Myocyte (in vitro differentiated cells): ENCODE measurements at regions not wholly inside any gene's neighbourhood (a gene's known extent, or its start where the extent isn't known, plus 50 kb on each side); places are given as distances from the start of the nearest gene placed in this dataset.

Experiments
- DNase-seq: peaks from one replicate; pipeline ENCODE4 v3.0.0-alpha.2; 2012; ENCODE audit warnings: low read depth

- DNase-seq, result no peak
Measured at GRCh38 chr1:5250336-5250735, 595.9 kb downstream of the AJAP1 start.

- DNase-seq, result no peak
Measured at GRCh38 chr1:5245348-5245747, 590.9 kb downstream of the AJAP1 start.

- no peak for DNase-seq
Measured at GRCh38 chr1:5244631-5245285, 590.3 kb downstream of the AJAP1 start.

GRCh38 chr1:5242850-5243249 lies 588.4 kb downstream of the AJAP1 start:
- DNase-seq, result no peak

GRCh38 chr1:5239911-5240310 lies 585.5 kb downstream of the AJAP1 start:
- DNase-seq, result no peak

GRCh38 chr1:5238351-5239130 lies 584.1 kb downstream of the AJAP1 start:
- no peak for DNase-seq

GRCh38 chr1:5235355-5235899 lies 581.0 kb downstream of the AJAP1 start:
- DNase-seq, result no peak

- no peak for DNase-seq
Measured at GRCh38 chr1:5232537-5232936, 578.1 kb downstream of the AJAP1 start.

- DNase-seq, result no peak
Measured at GRCh38 chr1:5231541-5232315, 577.3 kb downstream of the AJAP1 start.

- no peak for DNase-seq
Measured at GRCh38 chr1:5227114-5227513, 572.7 kb downstream of the AJAP1 start.

- no peak for DNase-seq
Measured at GRCh38 chr1:5225707-5226704, 571.6 kb downstream of the AJAP1 start.

GRCh38 chr1:5223206-5223605 lies 568.8 kb downstream of the AJAP1 start:
- DNase-seq, result no peak

GRCh38 chr1:5222626-5223025 lies 568.2 kb downstream of the AJAP1 start:
- DNase-seq, result no peak

- no peak for DNase-seq
Measured at GRCh38 chr1:5221451-5221850, 567.0 kb downstream of the AJAP1 start.

GRCh38 chr1:5220821-5221220 lies 566.4 kb downstream of the AJAP1 start:
- DNase-seq, result no peak

GRCh38 chr1:5220421-5220820 lies 566.0 kb downstream of the AJAP1 start:
- DNase-seq, result no peak

GRCh38 chr1:5200006-5200405 lies 545.6 kb downstream of the AJAP1 start:
- no peak for DNase-seq

GRCh38 chr1:5198328-5198727 lies 543.9 kb downstream of the AJAP1 start:
- no peak for DNase-seq

GRCh38 chr1:5191470-5191869 lies 537.1 kb downstream of the AJAP1 start:
- no peak for DNase-seq

- DNase-seq, result no peak
Measured at GRCh38 chr1:5189384-5189783, 535.0 kb downstream of the AJAP1 start.

GRCh38 chr1:5165762-5166161 lies 511.4 kb downstream of the AJAP1 start:
- DNase-seq, result no peak
